ENCODE measurements at regions not wholly inside any gene's neighbourhood (a gene's known extent, or its start where the extent isn't known, plus 50 kb on each side); places are given as distances from the start of the nearest gene placed in this dataset.

DNA sequence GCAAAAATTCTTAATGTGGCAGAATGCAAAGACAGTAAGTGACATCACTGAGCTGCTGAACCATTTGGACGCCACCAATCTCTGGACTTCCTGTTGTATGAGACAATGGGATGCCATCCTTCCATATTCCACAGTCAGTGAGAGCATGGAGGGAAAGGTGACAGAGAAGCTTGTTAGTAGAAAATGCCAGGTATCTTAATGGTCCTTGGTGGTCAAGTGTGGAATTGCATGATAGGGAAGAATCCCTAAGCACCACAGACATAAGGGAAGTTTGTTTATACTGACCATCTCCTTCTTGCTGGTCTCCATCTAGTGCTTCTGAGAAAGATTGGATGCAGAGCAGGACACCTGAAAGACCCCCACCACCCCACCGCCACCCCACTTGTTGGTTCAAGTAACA is 1410.0 kb upstream of the TMEM132C start:
- H3K27me3 ChIP-seq (replicated peaks; ENCODE audit: control insufficient read depth, insufficient read depth, low read length): no peaks in the 10 kb centered on the region
- TF ChIP-seq, protein P1, sequence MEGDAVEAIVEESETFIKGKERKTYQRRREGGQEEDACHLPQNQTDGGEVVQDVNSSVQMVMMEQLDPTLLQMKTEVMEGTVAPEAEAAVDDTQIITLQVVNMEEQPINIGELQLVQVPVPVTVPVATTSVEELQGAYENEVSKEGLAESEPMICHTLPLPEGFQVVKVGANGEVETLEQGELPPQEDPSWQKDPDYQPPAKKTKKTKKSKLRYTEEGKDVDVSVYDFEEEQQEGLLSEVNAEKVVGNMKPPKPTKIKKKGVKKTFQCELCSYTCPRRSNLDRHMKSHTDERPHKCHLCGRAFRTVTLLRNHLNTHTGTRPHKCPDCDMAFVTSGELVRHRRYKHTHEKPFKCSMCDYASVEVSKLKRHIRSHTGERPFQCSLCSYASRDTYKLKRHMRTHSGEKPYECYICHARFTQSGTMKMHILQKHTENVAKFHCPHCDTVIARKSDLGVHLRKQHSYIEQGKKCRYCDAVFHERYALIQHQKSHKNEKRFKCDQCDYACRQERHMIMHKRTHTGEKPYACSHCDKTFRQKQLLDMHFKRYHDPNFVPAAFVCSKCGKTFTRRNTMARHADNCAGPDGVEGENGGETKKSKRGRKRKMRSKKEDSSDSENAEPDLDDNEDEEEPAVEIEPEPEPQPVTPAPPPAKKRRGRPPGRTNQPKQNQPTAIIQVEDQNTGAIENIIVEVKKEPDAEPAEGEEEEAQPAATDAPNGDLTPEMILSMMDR (IDR thresholded peaks at IDR 0.05; ENCODE audit: insufficient read depth, low read length, poor library complexity, severe bottlenecking): no peak
- H3K36me3 ChIP-seq (ENCODE audit: control insufficient read depth, insufficient read depth, low read length): no peaks in the 10 kb centered on the region
- no peak for DNase-seq (ENCODE audit: extremely low read depth, insufficient read length)
- no peak overlapping the region for H3K4me3 ChIP-seq (replicated peaks; ENCODE audit: low read depth, low read length)

DNA sequence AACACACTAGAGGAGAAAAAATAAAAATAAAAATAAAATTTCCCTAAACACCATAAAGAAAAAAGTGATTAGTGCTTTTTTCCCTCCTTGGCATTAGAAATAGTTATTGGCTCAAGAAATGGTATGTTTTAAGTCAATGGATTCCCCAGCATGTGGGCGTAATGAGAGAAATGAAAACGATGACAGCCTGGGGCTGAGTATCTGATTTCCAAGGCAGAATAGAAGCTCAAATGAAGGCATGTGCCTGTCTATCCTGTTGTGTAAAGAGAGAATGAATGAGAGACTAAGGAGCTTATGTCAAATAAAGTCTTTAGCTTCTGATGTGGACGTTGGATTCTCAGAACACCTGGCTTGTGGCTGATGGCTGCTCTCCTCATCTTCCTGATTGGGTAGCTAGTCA is 1408.4 kb upstream of the TMEM132C start:
- no peak for DNase-seq (ENCODE audit: extremely low read depth, insufficient read length)
- TF ChIP-seq, protein P1 (IDR thresholded peaks at IDR 0.05; ENCODE audit: insufficient read depth, low read length, poor library complexity, severe bottlenecking): no peak

GRCh38 chr12:126860210-126860609 is 1406.8 kb upstream of the TMEM132C start:
- Histone ChIP-seq H3K36me3 (ENCODE audit: control insufficient read depth, insufficient read depth, low read length) (no peaks in the 10 kb centered on the region), H3K27me3 (replicated peaks; ENCODE audit: control insufficient read depth, insufficient read depth, low read length) (no peaks in the 10 kb centered on the region), H3K4me3 (replicated peaks; ENCODE audit: low read depth, low read length) (no peak overlapping the region)
- no peak for DNase-seq (ENCODE audit: extremely low read depth, insufficient read length)
- TF ChIP-seq, protein P1 (IDR thresholded peaks at IDR 0.05; ENCODE audit: insufficient read depth, low read length, poor library complexity, severe bottlenecking): no peak

More for the DNA sequence above, 1408.4 kb upstream of the TMEM132C start:
- no peaks in the 10 kb centered on the region for H3K36me3 ChIP-seq (ENCODE audit: control insufficient read depth, insufficient read depth, low read length)
- H3K4me3 ChIP-seq (replicated peaks; ENCODE audit: low read depth, low read length): no peak overlapping the region
- H3K27me3 ChIP-seq (replicated peaks; ENCODE audit: control insufficient read depth, insufficient read depth, low read length): no peaks in the 10 kb centered on the region

GRCh38 chr12:126862500-126862899 is 1404.5 kb upstream of the TMEM132C start:
- no peak for DNase-seq (ENCODE audit: extremely low read depth, insufficient read length)
- Histone ChIP-seq H3K36me3 (ENCODE audit: control insufficient read depth, insufficient read depth, low read length) (no peaks in the 10 kb centered on the region), H3K4me3 (replicated peaks; ENCODE audit: low read depth, low read length) (no peak overlapping the region), H3K27me3 (replicated peaks; ENCODE audit: control insufficient read depth, insufficient read depth, low read length) (no peaks in the 10 kb centered on the region)
- TF ChIP-seq, protein P1 (IDR thresholded peaks at IDR 0.05; ENCODE audit: insufficient read depth, low read length, poor library complexity, severe bottlenecking): no peak

DNA sequence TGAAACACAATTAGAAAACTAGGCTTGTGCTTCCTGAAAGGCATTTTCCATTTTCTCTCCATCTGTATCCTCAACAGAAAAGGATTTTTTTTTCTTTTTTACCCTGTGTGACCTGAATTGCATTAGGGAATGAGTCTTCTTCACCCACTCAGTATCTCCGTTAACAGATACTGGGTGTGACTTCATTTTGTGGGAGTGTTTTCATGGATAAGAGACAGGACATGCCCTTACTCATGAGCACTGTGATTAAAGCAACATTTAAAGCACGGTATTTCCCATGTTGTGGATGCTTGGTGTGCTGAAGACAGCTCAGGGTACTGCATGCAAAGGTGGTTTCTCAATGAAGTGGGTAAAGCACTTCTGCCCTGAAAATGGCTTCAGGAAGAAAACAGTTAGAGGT is 1397.3 kb upstream of the TMEM132C start:
- H3K27me3 ChIP-seq (replicated peaks; ENCODE audit: control insufficient read depth, insufficient read depth, low read length): no peaks in the 10 kb centered on the region
- H3K36me3 ChIP-seq (ENCODE audit: control insufficient read depth, insufficient read depth, low read length): no peaks in the 10 kb centered on the region
- no peak for DNase-seq (ENCODE audit: extremely low read depth, insufficient read length)
- no peak overlapping the region for H3K4me3 ChIP-seq (replicated peaks; ENCODE audit: low read depth, low read length)
- TF ChIP-seq, protein P1 (IDR thresholded peaks at IDR 0.05; ENCODE audit: insufficient read depth, low read length, poor library complexity, severe bottlenecking): no peak

DNA sequence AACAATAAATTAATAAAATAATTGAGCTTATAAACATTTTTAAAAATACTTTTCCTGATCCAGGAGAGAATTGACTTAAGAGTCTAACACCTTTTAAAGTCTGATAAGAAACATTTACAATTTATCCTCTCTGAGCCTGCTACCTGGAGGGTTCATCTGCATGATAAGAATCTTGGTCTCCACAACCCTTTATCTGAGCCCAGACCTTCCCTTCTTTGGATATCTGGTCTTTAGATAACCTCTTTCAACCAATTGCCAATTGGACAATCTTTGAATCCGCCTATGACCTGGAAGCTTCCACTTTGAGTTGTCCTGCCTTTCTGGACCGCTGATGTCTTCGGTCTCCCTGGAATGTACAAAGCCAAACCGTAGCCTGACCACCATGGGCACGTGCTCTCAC is 1393.3 kb upstream of the TMEM132C start:
- Histone ChIP-seq H3K36me3 (ENCODE audit: control insufficient read depth, insufficient read depth, low read length) (no peaks in the 10 kb centered on the region), H3K27me3 (replicated peaks; ENCODE audit: control insufficient read depth, insufficient read depth, low read length) (no peaks in the 10 kb centered on the region), H3K4me3 (replicated peaks; ENCODE audit: low read depth, low read length) (no peak overlapping the region)
- DNase-seq (ENCODE audit: extremely low read depth, insufficient read length): no peak
- TF ChIP-seq, protein P1 (IDR thresholded peaks at IDR 0.05; ENCODE audit: insufficient read depth, low read length, poor library complexity, severe bottlenecking): no peak

Measured in GM06990 (cell line).